Muscle of leg (tissue), 3 donors: ENCODE measurements at regions not wholly inside any gene's neighbourhood (a gene's known extent, or its start where the extent isn't known, plus 50 kb on each side); places are given as distances from the start of the nearest gene placed in this dataset.
A peak's percentile ranks its signal among the peaks of the same experiment; 100 is the strongest.

Source experiments
- DNase-seq: peaks from one replicate; pipeline ENCODE4 v3.0.0; 2013
- H3K27ac ChIP-seq: one replicate; pipeline ENCODE4 v1.5.1; 2013; ENCODE audit warnings: mild to moderate bottlenecking, low read length, control low read depth
- H3K27me3 ChIP-seq: one replicate; pipeline ENCODE4 v1.6.1; 2013; ENCODE audit warnings: low read length; ENCODE audit not compliant: control insufficient read depth, insufficient read depth
- H3K36me3 ChIP-seq: one replicate; pipeline ENCODE4 v1.6.1; 2013; ENCODE audit warnings: low read length; ENCODE audit not compliant: control insufficient read depth, insufficient read depth
- H3K4me1 ChIP-seq: one replicate; pipeline ENCODE4 v1.6.1; 2013; ENCODE audit warnings: low read length; ENCODE audit not compliant: control insufficient read depth, insufficient read depth
- H3K4me3 ChIP-seq: one replicate; pipeline ENCODE4 v1.5.1; 2013; ENCODE audit warnings: low read length, control low read depth
- H3K9me3 ChIP-seq: replicated peaks from 2 replicates; pipeline ENCODE4 v1.6.1; 2013; ENCODE audit warnings: low read depth, low read length; ENCODE audit not compliant: control insufficient read depth
- WGBS: methylation state at CpG from one replicate; pipeline ENCODE4 v1.1.5; 2013; ENCODE audit warnings: missing lambda C conversion rate; ENCODE audit not compliant: insufficient coverage; 5-methylcytosine and 5-hydroxymethylcytosine counted together

GRCh38 chr20:57881466-57882385 lies 171.9 kb upstream of the PMEPA1 start:
- 67% methylated on average over 4 of the region's 15 CpGs for WGBS
- no peak overlapping the region for H3K27ac ChIP-seq
- DNase-seq, result peak; percentile 48

GRCh38 chr20:57880571-57880892 lies 170.7 kb upstream of the PMEPA1 start:
- DNase-seq, result no peak
- H3K27ac ChIP-seq, result peak overlapping the region; percentile 84
- no peak overlapping the region for H3K4me3 ChIP-seq
- no peaks in the 10 kb centered on the region for H3K27me3 ChIP-seq
- H3K36me3 ChIP-seq, result no peaks in the 10 kb centered on the region
- peaks cover 42% of the 10 kb centered on the region for H3K4me1 ChIP-seq
- H3K9me3 ChIP-seq, result no peaks in the 10 kb centered on the region

More at GRCh38 chr20:57881466-57882385, 171.9 kb upstream of the PMEPA1 start:
- Histone ChIP-seq H3K36me3 (no peaks in the 10 kb centered on the region), H3K27me3 (no peaks in the 10 kb centered on the region), H3K9me3 (no peaks in the 10 kb centered on the region), H3K4me1 (peaks cover 42% of the 10 kb centered on the region), H3K4me3 (no peak overlapping the region)

- Histone ChIP-seq H3K4me3 (no peak overlapping the region), H3K27ac (peak overlapping the region; percentile 84), H3K4me1 (peaks cover 42% of the 10 kb centered on the region), H3K27me3 (no peaks in the 10 kb centered on the region), H3K9me3 (no peaks in the 10 kb centered on the region), H3K36me3 (no peaks in the 10 kb centered on the region)
- DNase-seq, result peak; percentile 99
- 11% methylated on average over 9 of the region's 13 CpGs for WGBS
Measured at GRCh38 chr20:57879779-57880570, 170.2 kb upstream of the PMEPA1 start.

- Histone ChIP-seq H3K27ac (peak overlapping the region; percentile 84), H3K9me3 (no peaks in the 10 kb centered on the region), H3K27me3 (no peaks in the 10 kb centered on the region), H3K4me1 (peaks cover 42% of the 10 kb centered on the region), H3K4me3 (no peak overlapping the region), H3K36me3 (no peaks in the 10 kb centered on the region)
- 22% methylated on average over 4 of the region's 7 CpGs for WGBS
- no peak for DNase-seq
Measured at GRCh38 chr20:57879437-57879778, 169.6 kb upstream of the PMEPA1 start.

GRCh38 chr20:57878786-57879424 lies 169.1 kb upstream of the PMEPA1 start:
- no peak overlapping the region for H3K27ac ChIP-seq
- no peaks in the 10 kb centered on the region for H3K9me3 ChIP-seq
- WGBS, result 88% methylated on average over 7 of the region's 8 CpGs
- H3K36me3 ChIP-seq, result no peaks in the 10 kb centered on the region
- peak; percentile 36 for DNase-seq
- no peaks in the 10 kb centered on the region for H3K27me3 ChIP-seq
- no peak overlapping the region for H3K4me3 ChIP-seq
- peaks cover 42% of the 10 kb centered on the region for H3K4me1 ChIP-seq

- no peak for DNase-seq
- Histone ChIP-seq H3K27me3 (no peaks in the 10 kb centered on the region), H3K27ac (no peak overlapping the region), H3K4me3 (no peak overlapping the region), H3K4me1 (peaks cover 42% of the 10 kb centered on the region), H3K9me3 (no peaks in the 10 kb centered on the region), H3K36me3 (no peaks in the 10 kb centered on the region)
- no CpG with 5 or more reads among the region's 4 CpGs for WGBS
Measured at GRCh38 chr20:57877995-57878394, 168.2 kb upstream of the PMEPA1 start.

GRCh38 chr20:57877131-57877824 lies 167.5 kb upstream of the PMEPA1 start:
- no peaks in the 10 kb centered on the region for H3K36me3 ChIP-seq
- H3K4me1 ChIP-seq, result peaks cover 37% of the 10 kb centered on the region
- no peaks in the 10 kb centered on the region for H3K9me3 ChIP-seq
- no peaks in the 10 kb centered on the region for H3K27me3 ChIP-seq
- no peak for DNase-seq
- H3K4me3 ChIP-seq, result no peak overlapping the region
- no peak overlapping the region for H3K27ac ChIP-seq
- WGBS, result 58% methylated on average over 4 of the region's 16 CpGs

- H3K27ac ChIP-seq, result no peak overlapping the region
- H3K4me1 ChIP-seq, result peaks cover 26% of the 10 kb centered on the region
- no peak overlapping the region for H3K4me3 ChIP-seq
- H3K36me3 ChIP-seq, result no peaks in the 10 kb centered on the region
- 75% methylated on average over 3 of the region's 4 CpGs for WGBS
- DNase-seq, result no peak
- peaks cover 2% of the 10 kb centered on the region for H3K27me3 ChIP-seq
- H3K9me3 ChIP-seq, result no peaks in the 10 kb centered on the region
Measured at GRCh38 chr20:57876163-57876562, 166.3 kb upstream of the PMEPA1 start.

- Histone ChIP-seq H3K4me3 (no peak overlapping the region), H3K27ac (no peak overlapping the region), H3K36me3 (no peaks in the 10 kb centered on the region), H3K4me1 (peaks cover 10% of the 10 kb centered on the region), H3K9me3 (no peaks in the 10 kb centered on the region), H3K27me3 (peaks cover 7% of the 10 kb centered on the region)
- no peak for DNase-seq
- WGBS, result 98% methylated on average over 6 of the region's 7 CpGs
Measured at GRCh38 chr20:57874141-57874540, 164.3 kb upstream of the PMEPA1 start.
